ENCODE measurements at regions not wholly inside any gene's neighbourhood (a gene's known extent, or its start where the extent isn't known, plus 50 kb on each side); places are given as distances from the start of the nearest gene placed in this dataset.

DNA sequence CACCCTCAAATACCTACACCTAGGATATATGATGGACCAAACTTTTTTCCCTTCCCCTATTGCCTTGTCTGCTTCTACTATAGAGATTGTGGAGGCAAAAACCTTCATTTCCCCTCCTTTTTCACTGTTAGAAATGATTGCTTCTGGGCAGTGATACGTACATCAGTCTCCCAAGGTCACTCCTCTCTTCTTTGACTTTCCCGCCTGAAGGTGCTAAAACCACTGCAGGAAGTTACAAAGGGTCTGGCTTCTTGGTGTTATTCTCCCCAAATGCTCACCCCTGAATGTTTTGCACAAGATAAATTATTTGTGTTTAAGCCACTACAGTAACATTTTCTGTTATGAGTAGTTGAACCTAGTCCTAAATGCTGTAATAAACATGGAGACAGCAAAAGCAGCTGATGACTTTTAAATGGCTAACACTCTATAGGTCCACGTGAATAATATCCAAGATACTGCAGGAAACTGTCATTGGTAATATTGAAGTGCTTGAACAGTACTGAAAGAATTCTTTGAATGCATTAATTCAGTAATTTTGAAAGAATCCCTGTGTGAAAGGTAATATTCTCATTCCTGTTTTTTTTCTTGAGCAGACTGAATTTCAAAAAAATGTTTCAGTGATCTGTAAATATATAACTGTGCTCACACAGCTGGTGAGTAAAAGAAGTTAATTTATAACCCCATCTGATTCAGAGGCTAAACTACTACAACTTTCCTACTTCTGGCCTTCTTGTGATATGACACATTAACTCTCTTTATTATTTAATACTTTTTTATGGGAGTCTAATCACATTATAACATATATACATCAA is 865.1 kb downstream of the EFNB2 start:
- no peak overlapping the region for H3K4me3 ChIP-seq
- 16 to 19% methylated on average over 3 of the region's 3 CpGs for WGBS, 2 experiments (ENCODE audit: low coverage in 1 of 2, low lambda C conversion rate in 2 of 2, missing lambda C conversion rate in 2 of 2)
- no peaks in the 10 kb centered on the region for H3K79me2 ChIP-seq (ENCODE audit: insufficient read depth)
- in situ Hi-C loops (cut with MboI): no loop called here
- H3F3A ChIP-seq (ENCODE audit: insufficient read depth): no peaks in the 10 kb centered on the region
- H3K27ac ChIP-seq: no peak overlapping the region
- H3K4me1 ChIP-seq (ENCODE audit: insufficient read depth): no peaks in the 10 kb centered on the region
- no peak overlapping the region for H2AFZ ChIP-seq
- no peaks in the 10 kb centered on the region for H3K27me3 ChIP-seq (replicated peaks; ENCODE audit: insufficient read depth)
- H3K4me2 ChIP-seq (ENCODE audit: unreplicated experiment): no peak overlapping the region
- H3K9me3 ChIP-seq (ENCODE audit: low read depth): no peaks in the 10 kb centered on the region
- H3K9me2 ChIP-seq (ENCODE audit: insufficient read depth): no peaks in the 10 kb centered on the region
- no peak for DNase-seq
- no peak for TF ChIP-seq EZH2 (IDR thresholded peaks at IDR 0.05; ENCODE audit: insufficient read depth, poor library complexity, severe bottlenecking)
- no peak for TF ChIP-seq EZH2phosphoT487 (IDR thresholded peaks at IDR 0.05; ENCODE audit: insufficient read depth, low read depth)
- H3K36me3 ChIP-seq (ENCODE audit: low read depth): no peaks in the 10 kb centered on the region
- H3K9ac ChIP-seq: no peak overlapping the region
- no peaks in the 10 kb centered on the region for H4K20me1 ChIP-seq (ENCODE audit: insufficient read depth)

GRCh38 chr13:105665284-105665683 is 870.2 kb downstream of the EFNB2 start:
- no peaks in the 10 kb centered on the region for H3K9me2 ChIP-seq (ENCODE audit: insufficient read depth)
- H4K20me1 ChIP-seq (ENCODE audit: insufficient read depth): no peaks in the 10 kb centered on the region
- H3K4me1 ChIP-seq (ENCODE audit: insufficient read depth): no peaks in the 10 kb centered on the region
- in situ Hi-C loops (cut with MboI): no loop called here
- no peaks in the 10 kb centered on the region for H3K79me2 ChIP-seq (ENCODE audit: insufficient read depth)
- no peak overlapping the region for H2AFZ ChIP-seq
- H3K4me2 ChIP-seq (ENCODE audit: unreplicated experiment): no peak overlapping the region
- no peak for TF ChIP-seq EZH2 (IDR thresholded peaks at IDR 0.05; ENCODE audit: insufficient read depth, poor library complexity, severe bottlenecking)
- H3F3A ChIP-seq (ENCODE audit: insufficient read depth): no peaks in the 10 kb centered on the region
- DNase-seq: no peak
- no peaks in the 10 kb centered on the region for H3K9me3 ChIP-seq (ENCODE audit: low read depth)
- 8 to 21% methylated on average over 1 of the region's 1 CpG for WGBS, 2 experiments (ENCODE audit: low coverage in 1 of 2, low lambda C conversion rate in 2 of 2, missing lambda C conversion rate in 2 of 2)
- H3K9ac ChIP-seq: no peak overlapping the region
- H3K27me3 ChIP-seq (replicated peaks; ENCODE audit: insufficient read depth): no peaks in the 10 kb centered on the region
- H3K27ac ChIP-seq: no peak overlapping the region
- H3K36me3 ChIP-seq (ENCODE audit: low read depth): no peaks in the 10 kb centered on the region
- H3K4me3 ChIP-seq: no peak overlapping the region

DNA sequence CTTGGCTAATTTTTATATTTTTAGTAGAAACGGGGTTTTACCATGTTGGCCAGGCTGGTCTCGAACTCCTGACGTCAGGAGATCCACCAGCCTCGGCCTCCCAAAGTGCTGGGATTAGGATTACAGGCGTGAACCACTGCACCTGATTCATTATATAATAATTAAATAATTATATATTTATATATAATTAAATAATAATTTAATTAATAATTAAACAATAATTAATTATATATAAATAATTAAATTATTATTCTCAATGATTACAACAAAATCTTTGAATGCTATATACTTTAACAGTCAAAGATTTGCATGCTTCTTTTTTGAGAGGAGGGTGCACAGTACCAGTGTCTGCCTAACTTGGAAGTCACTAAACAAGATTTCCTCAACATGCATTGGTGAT is 872.3 kb downstream of the EFNB2 start:
- Histone ChIP-seq H3K9me3 (ENCODE audit: low read depth) (no peaks in the 10 kb centered on the region), H3K4me2 (ENCODE audit: unreplicated experiment) (no peak overlapping the region), H3K36me3 (ENCODE audit: low read depth) (no peaks in the 10 kb centered on the region), H3K27ac (no peak overlapping the region), H3K9me2 (ENCODE audit: insufficient read depth) (no peaks in the 10 kb centered on the region), H3K27me3 (replicated peaks; ENCODE audit: insufficient read depth) (no peaks in the 10 kb centered on the region), H4K20me1 (ENCODE audit: insufficient read depth) (no peaks in the 10 kb centered on the region), H3F3A (ENCODE audit: insufficient read depth) (no peaks in the 10 kb centered on the region), H3K79me2 (ENCODE audit: insufficient read depth) (no peaks in the 10 kb centered on the region), H2AFZ (no peak overlapping the region), H3K9ac (no peak overlapping the region), H3K4me3 (no peak overlapping the region), H3K4me1 (ENCODE audit: insufficient read depth) (no peaks in the 10 kb centered on the region)
- no peak for DNase-seq
- in situ Hi-C loops (cut with MboI): no loop called here
- 24 to 31% methylated on average over 5 of the region's 5 CpGs for WGBS, 2 experiments (ENCODE audit: low coverage in 1 of 2, low lambda C conversion rate in 2 of 2, missing lambda C conversion rate in 2 of 2)
- TF ChIP-seq EZH2 (IDR thresholded peaks at IDR 0.05; ENCODE audit: insufficient read depth, poor library complexity, severe bottlenecking) (no peak), EZH2phosphoT487 (IDR thresholded peaks at IDR 0.05; ENCODE audit: insufficient read depth, low read depth) (no peak)

DNA sequence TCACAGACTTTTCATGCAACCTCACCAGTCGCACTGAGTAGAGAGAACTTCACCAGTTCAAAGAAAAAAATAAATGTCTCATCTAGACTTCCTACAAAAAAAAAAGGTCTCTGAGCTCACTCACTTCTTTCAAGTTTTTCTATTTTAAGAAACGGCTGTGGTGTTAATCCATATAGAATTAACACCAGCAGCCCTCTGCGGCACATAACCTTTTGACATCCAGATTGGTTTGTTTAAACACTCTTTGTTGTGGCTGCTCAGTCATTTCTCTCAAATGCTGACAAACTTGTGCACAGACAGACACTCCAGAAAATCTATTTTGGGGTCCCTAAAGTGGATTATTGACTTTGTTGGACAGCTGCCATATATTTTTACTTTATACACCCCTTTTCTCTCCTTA is 874.9 kb downstream of the EFNB2 start:
- no peak overlapping the region for H2AFZ ChIP-seq
- in situ Hi-C loops (cut with MboI): no loop called here
- no peak overlapping the region for H3K9ac ChIP-seq
- no peaks in the 10 kb centered on the region for H3K27me3 ChIP-seq (replicated peaks; ENCODE audit: insufficient read depth)
- H3K27ac ChIP-seq: no peak overlapping the region
- DNase-seq: no peak
- WGBS, 2 experiments (ENCODE audit: low coverage in 1 of 2, low lambda C conversion rate in 2 of 2, missing lambda C conversion rate in 2 of 2): 10 to 22% methylated on average over 3 of the region's 3 CpGs
- H3K4me1 ChIP-seq (ENCODE audit: insufficient read depth): no peaks in the 10 kb centered on the region
- no peaks in the 10 kb centered on the region for H3K9me2 ChIP-seq (ENCODE audit: insufficient read depth)
- no peaks in the 10 kb centered on the region for H3K9me3 ChIP-seq (ENCODE audit: low read depth)
- H4K20me1 ChIP-seq (ENCODE audit: insufficient read depth): no peaks in the 10 kb centered on the region
- no peaks in the 10 kb centered on the region for H3F3A ChIP-seq (ENCODE audit: insufficient read depth)
- no peaks in the 10 kb centered on the region for H3K36me3 ChIP-seq (ENCODE audit: low read depth)
- no peak for TF ChIP-seq EZH2phosphoT487 (IDR thresholded peaks at IDR 0.05; ENCODE audit: insufficient read depth, low read depth)
- no peak for TF ChIP-seq EZH2 (IDR thresholded peaks at IDR 0.05; ENCODE audit: insufficient read depth, poor library complexity, severe bottlenecking)
- no peak overlapping the region for H3K4me2 ChIP-seq (ENCODE audit: unreplicated experiment)
- H3K79me2 ChIP-seq (ENCODE audit: insufficient read depth): no peaks in the 10 kb centered on the region
- no peak overlapping the region for H3K4me3 ChIP-seq
